ENCODE measurements at regions not wholly inside any gene's neighbourhood (a gene's known extent, or its start where the extent isn't known, plus 50 kb on each side); places are given as distances from the start of the nearest gene placed in this dataset.

GRCh38 chr10:54983255-54983654, 182.2 kb upstream of the PCDH15 start:
- H3K27ac ChIP-seq (ENCODE audit: low read length), result no peak overlapping the region

DNA sequence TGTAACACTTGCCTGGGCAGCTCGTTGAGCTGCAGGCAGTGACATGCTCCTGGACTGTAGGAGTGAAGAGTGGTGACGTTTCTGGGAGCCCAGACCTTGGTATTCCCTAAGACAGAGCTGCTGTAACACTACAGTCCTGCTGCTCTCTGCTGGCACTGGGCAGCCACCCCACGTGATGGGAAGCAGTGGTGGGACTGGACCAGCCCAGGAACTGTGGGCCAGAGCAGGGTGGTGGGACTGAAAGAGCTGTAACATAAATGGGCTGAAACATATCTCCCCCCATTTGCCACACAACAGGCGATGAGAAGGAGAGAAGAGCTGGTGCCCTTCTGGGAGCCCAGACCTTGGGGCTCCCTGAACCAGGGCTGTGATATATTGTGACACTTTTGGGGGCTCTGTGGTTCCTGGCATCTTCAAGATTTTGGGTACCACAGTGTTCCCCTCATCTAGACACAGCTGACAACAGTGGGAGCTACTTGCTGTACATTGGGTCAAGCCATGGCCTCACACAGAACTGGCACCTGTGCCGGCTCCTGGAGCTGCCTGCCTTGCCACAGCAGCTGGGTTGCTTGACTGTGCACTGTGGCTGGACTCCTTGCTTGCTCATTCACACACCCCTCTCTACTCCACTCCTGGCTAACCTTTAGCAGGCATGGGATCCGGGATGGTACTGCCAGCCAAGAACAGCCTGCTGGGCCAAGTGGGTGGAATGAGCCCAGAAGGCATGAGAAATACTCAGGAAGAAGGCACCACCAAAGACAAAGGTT, 161.3 kb upstream of the PCDH15 start:
- Histone ChIP-seq H3K27me3 (ENCODE audit: insufficient read depth, low read depth, low read length) (no peaks in the 10 kb centered on the region), H3K79me2 (replicated peaks; ENCODE audit: insufficient read depth, low read length) (no peaks in the 10 kb centered on the region), H3K27ac (ENCODE audit: low read length) (no peak overlapping the region), H3K9me3 (ENCODE audit: low read length) (no peaks in the 10 kb centered on the region), H4K20me1 (ENCODE audit: insufficient read depth) (no peaks in the 10 kb centered on the region), H3K9me2 (ENCODE audit: insufficient read depth, low read length) (no peaks in the 10 kb centered on the region), H3K4me2 (ENCODE audit: low read length) (no peak overlapping the region), H3K36me3 (ENCODE audit: insufficient read depth, low read length) (no peaks in the 10 kb centered on the region), H3F3A (ENCODE audit: insufficient read depth, low read length, poor library complexity, severe bottlenecking) (no peaks in the 10 kb centered on the region), H3K4me3 (ENCODE audit: low read length) (no peak overlapping the region), H3K9ac (ENCODE audit: low read length) (no peak overlapping the region), H2AFZ (ENCODE audit: low read depth, low read length) (no peak overlapping the region)
- no peak for TF ChIP-seq EP300 (conservative IDR thresholded peaks at IDR 0.05; ENCODE audit: poor library complexity, severe bottlenecking)
- no peak for TF ChIP-seq RAD21 (conservative IDR thresholded peaks at IDR 0.05)
- TF ChIP-seq MXI1 (conservative IDR thresholded peaks at IDR 0.05; ENCODE audit: poor library complexity, severe bottlenecking), result no peak
- TF ChIP-seq REST (IDR thresholded peaks at IDR 0.05; ENCODE audit: borderline replicate concordance), result no peak
- TF ChIP-seq TAF1 (IDR thresholded peaks at IDR 0.05; ENCODE audit: low read depth), result no peak
- no peak for TF ChIP-seq EZH2 (IDR thresholded peaks at IDR 0.05; ENCODE audit: borderline replicate concordance, insufficient read depth, low read length, poor library complexity, severe bottlenecking)
- TF ChIP-seq POLR2AphosphoS5 (IDR thresholded peaks at IDR 0.05), result no peak
- TF ChIP-seq CTCF (IDR thresholded peaks at IDR 0.05; ENCODE audit: poor library complexity, severe bottlenecking), result no peak
- no peak for TF ChIP-seq SMC3 (conservative IDR thresholded peaks at IDR 0.05; ENCODE audit: poor library complexity)

More at GRCh38 chr10:54983255-54983654, 182.2 kb upstream of the PCDH15 start:
- no peak overlapping the region for H3K4me3 ChIP-seq (ENCODE audit: low read length)
- no peaks in the 10 kb centered on the region for H3K79me2 ChIP-seq (replicated peaks; ENCODE audit: insufficient read depth, low read length)
- no peak for TF ChIP-seq SMC3 (conservative IDR thresholded peaks at IDR 0.05; ENCODE audit: poor library complexity)
- no peak for TF ChIP-seq POLR2AphosphoS5 (IDR thresholded peaks at IDR 0.05)
- TF ChIP-seq MXI1 (conservative IDR thresholded peaks at IDR 0.05; ENCODE audit: poor library complexity, severe bottlenecking), result no peak
- TF ChIP-seq EP300 (conservative IDR thresholded peaks at IDR 0.05; ENCODE audit: poor library complexity, severe bottlenecking), result no peak
- H4K20me1 ChIP-seq (ENCODE audit: insufficient read depth), result no peaks in the 10 kb centered on the region
- H3K9me3 ChIP-seq (ENCODE audit: low read length), result no peaks in the 10 kb centered on the region
- H2AFZ ChIP-seq (ENCODE audit: low read depth, low read length), result no peak overlapping the region
- H3K27me3 ChIP-seq (ENCODE audit: insufficient read depth, low read depth, low read length), result no peaks in the 10 kb centered on the region
- H3K9me2 ChIP-seq (ENCODE audit: insufficient read depth, low read length), result no peaks in the 10 kb centered on the region
- H3K36me3 ChIP-seq (ENCODE audit: insufficient read depth, low read length), result no peaks in the 10 kb centered on the region
- H3K4me2 ChIP-seq (ENCODE audit: low read length), result no peak overlapping the region
- no peak overlapping the region for H3K9ac ChIP-seq (ENCODE audit: low read length)
- H3F3A ChIP-seq (ENCODE audit: insufficient read depth, low read length, poor library complexity, severe bottlenecking), result no peaks in the 10 kb centered on the region

Data from neural cell (in vitro differentiated cells).